ENCODE measurements at regions not wholly inside any gene's neighbourhood (a gene's known extent, or its start where the extent isn't known, plus 50 kb on each side); places are given as distances from the start of the nearest gene placed in this dataset.

GRCh38 chr16:26795184-26795583 is 271.5 kb upstream of the C16orf82 start:
- Histone ChIP-seq H2AFZ (ENCODE audit: low read depth, low read length) (no peak overlapping the region), H3K4me2 (ENCODE audit: insufficient read depth, low read length) (no peak overlapping the region), H3K27me3 (ENCODE audit: insufficient read depth, low read length, poor library complexity) (peaks cover 20% of the 10 kb centered on the region), H3K4me3 (ENCODE audit: low read depth in 1 of 2, low read length in 2 of 2) (no peak overlapping the region), H3K27ac (ENCODE audit: low read length) (no peak overlapping the region), H3K36me3 (ENCODE audit: insufficient read depth, low read length) (no peaks in the 10 kb centered on the region), H3K4me1 (ENCODE audit: insufficient read depth, low read length) (no peaks in the 10 kb centered on the region), H3K9ac (ENCODE audit: low read depth, low read length) (no peak overlapping the region), H3K9me3 (ENCODE audit: insufficient read depth, low read length, severe bottlenecking) (no peaks in the 10 kb centered on the region), H3K79me2 (ENCODE audit: insufficient read depth, low read length) (no peaks in the 10 kb centered on the region), H4K20me1 (ENCODE audit: insufficient read depth, low read length) (no peaks in the 10 kb centered on the region; the same call in none of the 2 replicates)
- DNase-seq: peak; percentile 20
- no peak for ATAC-seq (ENCODE audit: insufficient read depth, low read depth)
- no peak for TF ChIP-seq EZH2 (IDR thresholded peaks at IDR 0.05; ENCODE audit: borderline replicate concordance, low read depth, low read length, severe bottlenecking)
- peak; percentile 51 for TF ChIP-seq CTCF (IDR thresholded peaks at IDR 0.05; ENCODE audit: borderline replicate concordance, extremely low read depth, low read length, poor library complexity, severe bottlenecking)

- no peak overlapping the region for H3K9ac ChIP-seq (ENCODE audit: low read depth, low read length)
- no peaks in the 10 kb centered on the region for H3K79me2 ChIP-seq (ENCODE audit: insufficient read depth, low read length)
- no peaks in the 10 kb centered on the region for H3K9me3 ChIP-seq (ENCODE audit: insufficient read depth, low read length, severe bottlenecking)
- H3K27me3 ChIP-seq (ENCODE audit: insufficient read depth, low read length, poor library complexity): peaks cover 3% of the 10 kb centered on the region
- no peak for TF ChIP-seq CTCF (IDR thresholded peaks at IDR 0.05; ENCODE audit: borderline replicate concordance, extremely low read depth, low read length, poor library complexity, severe bottlenecking)
- no peak for TF ChIP-seq EZH2 (IDR thresholded peaks at IDR 0.05; ENCODE audit: borderline replicate concordance, low read depth, low read length, severe bottlenecking)
- no peaks in the 10 kb centered on the region for H3K4me1 ChIP-seq (ENCODE audit: insufficient read depth, low read length)
- ATAC-seq (ENCODE audit: insufficient read depth, low read depth) (no peak), DNase-seq (no peak)
- no peak overlapping the region for H3K4me2 ChIP-seq (ENCODE audit: insufficient read depth, low read length)
- H3K4me3 ChIP-seq (ENCODE audit: low read depth in 1 of 2, low read length in 2 of 2): no peak overlapping the region
- no peaks in the 10 kb centered on the region for H3K36me3 ChIP-seq (ENCODE audit: insufficient read depth, low read length)
- H4K20me1 ChIP-seq (ENCODE audit: insufficient read depth, low read length): no peaks in the 10 kb centered on the region; the same call in 1 of the 2 replicates
- H3K27ac ChIP-seq (ENCODE audit: low read length): no peak overlapping the region
- H2AFZ ChIP-seq (ENCODE audit: low read depth, low read length): no peak overlapping the region
Measured at GRCh38 chr16:26801628-26802027, 265.1 kb upstream of the C16orf82 start.

- no peak overlapping the region for H3K4me3 ChIP-seq (ENCODE audit: low read depth in 1 of 2, low read length in 2 of 2)
- no peak for TF ChIP-seq CTCF (IDR thresholded peaks at IDR 0.05; ENCODE audit: borderline replicate concordance, extremely low read depth, low read length, poor library complexity, severe bottlenecking)
- no peak for TF ChIP-seq EZH2 (IDR thresholded peaks at IDR 0.05; ENCODE audit: borderline replicate concordance, low read depth, low read length, severe bottlenecking)
- DNase-seq: no peak
- H2AFZ ChIP-seq (ENCODE audit: low read depth, low read length): no peak overlapping the region
- ATAC-seq (ENCODE audit: insufficient read depth, low read depth): no peak
- H3K4me1 ChIP-seq (ENCODE audit: insufficient read depth, low read length): no peaks in the 10 kb centered on the region
- H3K9me3 ChIP-seq (ENCODE audit: insufficient read depth, low read length, severe bottlenecking): no peaks in the 10 kb centered on the region
- no peak overlapping the region for H3K9ac ChIP-seq (ENCODE audit: low read depth, low read length)
- no peak overlapping the region for H3K4me2 ChIP-seq (ENCODE audit: insufficient read depth, low read length)
- H3K79me2 ChIP-seq (ENCODE audit: insufficient read depth, low read length): no peaks in the 10 kb centered on the region
- H3K27me3 ChIP-seq (ENCODE audit: insufficient read depth, low read length, poor library complexity): peaks cover 6% of the 10 kb centered on the region
- H3K27ac ChIP-seq (ENCODE audit: low read length): no peak overlapping the region
- H4K20me1 ChIP-seq (ENCODE audit: insufficient read depth, low read length): no peaks in the 10 kb centered on the region
- H3K36me3 ChIP-seq (ENCODE audit: insufficient read depth, low read length): no peaks in the 10 kb centered on the region
Measured at GRCh38 chr16:26802440-26802839, 264.3 kb upstream of the C16orf82 start.

GRCh38 chr16:26802965-26803364 is 263.8 kb upstream of the C16orf82 start:
- TF ChIP-seq EZH2 (IDR thresholded peaks at IDR 0.05; ENCODE audit: borderline replicate concordance, low read depth, low read length, severe bottlenecking) (no peak), CTCF (IDR thresholded peaks at IDR 0.05; ENCODE audit: borderline replicate concordance, extremely low read depth, low read length, poor library complexity, severe bottlenecking) (no peak)
- Histone ChIP-seq H3K4me1 (ENCODE audit: insufficient read depth, low read length) (no peaks in the 10 kb centered on the region), H3K4me2 (ENCODE audit: insufficient read depth, low read length) (no peak overlapping the region), H3K4me3 (ENCODE audit: low read depth in 1 of 2, low read length in 2 of 2) (no peak overlapping the region), H3K27me3 (ENCODE audit: insufficient read depth, low read length, poor library complexity) (peaks cover 3% of the 10 kb centered on the region), H3K9me3 (ENCODE audit: insufficient read depth, low read length, severe bottlenecking) (no peaks in the 10 kb centered on the region), H4K20me1 (ENCODE audit: insufficient read depth, low read length) (no peaks in the 10 kb centered on the region), H3K27ac (ENCODE audit: low read length) (no peak overlapping the region), H3K36me3 (ENCODE audit: insufficient read depth, low read length) (no peaks in the 10 kb centered on the region), H3K9ac (ENCODE audit: low read depth, low read length) (no peak overlapping the region), H3K79me2 (ENCODE audit: insufficient read depth, low read length) (no peaks in the 10 kb centered on the region), H2AFZ (ENCODE audit: low read depth, low read length) (no peak overlapping the region)
- ATAC-seq (ENCODE audit: insufficient read depth, low read depth): no peak
- DNase-seq: no peak

All from DND-41 (cell line).